ENCODE measurements at regions not wholly inside any gene's neighbourhood (a gene's known extent, or its start where the extent isn't known, plus 50 kb on each side); places are given as distances from the start of the nearest gene placed in this dataset.

GRCh38 chr3:76482510-76482909 lies 557.4 kb upstream of the ROBO2 start:
- no peak for TF ChIP-seq CTCF (IDR thresholded peaks at IDR 0.05; ENCODE audit: insufficient read depth, low read depth, low read length, missing control alignments)
- H3K4me3 ChIP-seq (ENCODE audit: low read depth, low read length): no peak overlapping the region
- DNase-seq (ENCODE audit: low read depth): no peak

- DNase-seq (ENCODE audit: low read depth): peak; percentile 28
- no peak for TF ChIP-seq CTCF (IDR thresholded peaks at IDR 0.05; ENCODE audit: insufficient read depth, low read depth, low read length, missing control alignments)
- H3K4me3 ChIP-seq (ENCODE audit: low read depth, low read length): no peak overlapping the region
These were observed 552.5 kb upstream of the ROBO2 start for GRCh38 chr3:76487446-76487845.

- no peak for TF ChIP-seq CTCF (IDR thresholded peaks at IDR 0.05; ENCODE audit: insufficient read depth, low read depth, low read length, missing control alignments)
- H3K4me3 ChIP-seq (ENCODE audit: low read depth, low read length): no peak overlapping the region
- no peak for DNase-seq (ENCODE audit: low read depth)
These were observed 549.8 kb upstream of the ROBO2 start for GRCh38 chr3:76490064-76490463.

- no peak for DNase-seq (ENCODE audit: low read depth)
- H3K4me3 ChIP-seq (ENCODE audit: low read depth, low read length): no peak overlapping the region
- no peak for TF ChIP-seq CTCF (IDR thresholded peaks at IDR 0.05; ENCODE audit: insufficient read depth, low read depth, low read length, missing control alignments)
These were observed 544.7 kb upstream of the ROBO2 start for GRCh38 chr3:76495216-76495615.

GRCh38 chr3:76497636-76498035 lies 542.3 kb upstream of the ROBO2 start:
- TF ChIP-seq CTCF (IDR thresholded peaks at IDR 0.05; ENCODE audit: insufficient read depth, low read depth, low read length, missing control alignments): no peak
- no peak for DNase-seq (ENCODE audit: low read depth)
- H3K4me3 ChIP-seq (ENCODE audit: low read depth, low read length): no peak overlapping the region

GRCh38 chr3:76500746-76501275 lies 539.1 kb upstream of the ROBO2 start:
- no peak overlapping the region for H3K4me3 ChIP-seq (ENCODE audit: low read depth, low read length)
- DNase-seq (ENCODE audit: low read depth): no peak
- no peak for TF ChIP-seq CTCF (IDR thresholded peaks at IDR 0.05; ENCODE audit: insufficient read depth, low read depth, low read length, missing control alignments)

GRCh38 chr3:76501315-76501714 lies 538.6 kb upstream of the ROBO2 start:
- DNase-seq (ENCODE audit: low read depth): no peak
- TF ChIP-seq CTCF (IDR thresholded peaks at IDR 0.05; ENCODE audit: insufficient read depth, low read depth, low read length, missing control alignments): no peak
- H3K4me3 ChIP-seq (ENCODE audit: low read depth, low read length): no peak overlapping the region
